ENCODE measurements at regions not wholly inside any gene's neighbourhood (a gene's known extent, or its start where the extent isn't known, plus 50 kb on each side); places are given as distances from the start of the nearest gene placed in this dataset.

- TF ChIP-seq ZNF274 (IDR thresholded peaks at IDR 0.05; ENCODE audit: borderline replicate concordance, extremely low read depth, low read length) (no peak), RBBP5 (IDR thresholded peaks at IDR 0.05; ENCODE audit: borderline replicate concordance, low read depth, low read length) (no peak)
Measured at GRCh38 chr18:28411806-28412205, 234.9 kb upstream of the CDH2 start (continued).
